ENCODE measurements at regions not wholly inside any gene's neighbourhood (a gene's known extent, or its start where the extent isn't known, plus 50 kb on each side); places are given as distances from the start of the nearest gene placed in this dataset.

DNA sequence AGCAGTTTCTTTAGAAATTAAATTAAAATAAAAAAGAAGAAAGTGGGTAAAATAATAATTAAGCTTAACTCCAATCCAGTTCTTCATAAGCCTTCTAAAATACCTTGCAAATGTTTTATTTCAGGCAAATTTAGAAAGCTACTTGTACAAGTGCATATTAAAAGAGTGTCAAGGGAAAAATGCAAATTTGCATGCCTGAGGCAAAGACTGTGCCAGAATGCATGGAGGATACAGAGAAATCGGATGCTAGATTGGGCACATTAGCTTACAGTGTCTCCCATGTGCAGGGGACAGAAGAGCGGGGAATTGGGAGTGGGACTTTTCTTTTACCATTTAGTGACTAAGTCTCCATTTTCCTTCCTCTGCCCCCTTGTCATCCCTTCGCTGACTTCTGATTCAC is 173.0 kb upstream of the NWD2 start:
- Histone ChIP-seq H3K4me1 (no peaks in the 10 kb centered on the region), H3K36me3 (no peaks in the 10 kb centered on the region), H3K27me3 (ENCODE audit: low read depth) (no peaks in the 10 kb centered on the region), H3K9me3 (no peaks in the 10 kb centered on the region), H3K27ac (no peak overlapping the region), H3K4me3 (no peak overlapping the region)
- TF ChIP-seq, protein P1, sequence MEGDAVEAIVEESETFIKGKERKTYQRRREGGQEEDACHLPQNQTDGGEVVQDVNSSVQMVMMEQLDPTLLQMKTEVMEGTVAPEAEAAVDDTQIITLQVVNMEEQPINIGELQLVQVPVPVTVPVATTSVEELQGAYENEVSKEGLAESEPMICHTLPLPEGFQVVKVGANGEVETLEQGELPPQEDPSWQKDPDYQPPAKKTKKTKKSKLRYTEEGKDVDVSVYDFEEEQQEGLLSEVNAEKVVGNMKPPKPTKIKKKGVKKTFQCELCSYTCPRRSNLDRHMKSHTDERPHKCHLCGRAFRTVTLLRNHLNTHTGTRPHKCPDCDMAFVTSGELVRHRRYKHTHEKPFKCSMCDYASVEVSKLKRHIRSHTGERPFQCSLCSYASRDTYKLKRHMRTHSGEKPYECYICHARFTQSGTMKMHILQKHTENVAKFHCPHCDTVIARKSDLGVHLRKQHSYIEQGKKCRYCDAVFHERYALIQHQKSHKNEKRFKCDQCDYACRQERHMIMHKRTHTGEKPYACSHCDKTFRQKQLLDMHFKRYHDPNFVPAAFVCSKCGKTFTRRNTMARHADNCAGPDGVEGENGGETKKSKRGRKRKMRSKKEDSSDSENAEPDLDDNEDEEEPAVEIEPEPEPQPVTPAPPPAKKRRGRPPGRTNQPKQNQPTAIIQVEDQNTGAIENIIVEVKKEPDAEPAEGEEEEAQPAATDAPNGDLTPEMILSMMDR (IDR thresholded peaks at IDR 0.05) = no peak
- intact Hi-C loops (cut with DNase I) = no loop called here
- DNase-seq (no peak), ATAC-seq (no peak)

DNA sequence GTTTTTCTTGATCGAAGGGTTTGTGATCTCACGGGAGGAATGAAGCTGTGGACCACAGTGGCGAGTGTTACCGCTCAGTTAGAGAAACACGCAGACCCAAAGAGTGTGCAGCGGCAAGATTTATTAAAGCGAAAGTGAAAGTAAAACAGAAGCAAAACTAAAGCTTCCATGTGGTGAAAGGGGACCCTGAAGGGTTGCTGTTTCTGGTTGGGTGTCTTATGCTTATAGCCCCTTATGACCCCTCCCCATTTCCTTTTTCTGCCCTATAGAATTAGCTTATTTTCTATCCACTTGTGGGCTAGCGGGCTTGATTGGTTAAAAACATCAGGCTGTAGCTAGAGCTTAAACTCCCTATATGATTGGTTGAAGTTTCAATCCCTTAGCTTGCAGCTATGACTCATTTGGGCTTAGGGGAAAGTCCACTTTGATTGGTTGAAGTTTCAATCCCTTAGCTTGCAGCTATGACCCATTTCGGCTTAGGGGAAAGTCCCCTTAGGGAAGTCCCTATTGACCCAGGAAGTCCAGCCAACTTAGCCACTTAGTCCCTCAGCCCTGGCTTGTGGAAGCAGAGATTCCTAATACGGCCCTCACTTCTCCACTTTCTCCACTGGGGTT is 171.2 kb upstream of the NWD2 start:
- TF ChIP-seq, protein P1 (IDR thresholded peaks at IDR 0.05) = no peak
- ATAC-seq (no peak), DNase-seq (no peak)
- Histone ChIP-seq H3K36me3 (no peaks in the 10 kb centered on the region), H3K27ac (no peak overlapping the region), H3K27me3 (ENCODE audit: low read depth) (no peaks in the 10 kb centered on the region), H3K9me3 (no peaks in the 10 kb centered on the region), H3K4me3 (no peak overlapping the region), H3K4me1 (no peaks in the 10 kb centered on the region)
- intact Hi-C loops (cut with DNase I) = no loop called here

DNA sequence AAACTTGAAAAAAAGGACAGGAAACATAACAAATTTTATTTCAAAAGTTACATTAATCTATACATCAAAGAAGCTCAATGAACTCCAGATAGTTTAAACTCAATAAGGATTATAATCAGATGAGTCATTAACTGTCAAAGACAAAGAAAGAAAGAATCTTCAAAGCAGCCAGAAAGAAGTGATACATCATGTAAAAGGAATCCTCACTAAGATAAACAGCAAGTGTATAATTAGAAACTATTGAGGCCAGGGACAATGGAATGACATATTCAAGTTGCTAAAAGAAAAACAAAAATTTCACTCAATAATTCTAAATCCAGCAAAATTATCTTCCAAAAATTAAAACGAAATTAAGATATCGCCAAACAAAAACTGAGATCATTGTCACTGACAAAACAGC is 161.6 kb upstream of the NWD2 start:
- TF ChIP-seq, protein P1 (IDR thresholded peaks at IDR 0.05) = no peak
- Histone ChIP-seq H3K27me3 (ENCODE audit: low read depth) (no peaks in the 10 kb centered on the region), H3K36me3 (no peaks in the 10 kb centered on the region), H3K4me3 (no peak overlapping the region), H3K9me3 (peaks cover 6% of the 10 kb centered on the region), H3K4me1 (no peaks in the 10 kb centered on the region), H3K27ac (no peak overlapping the region)
- no peak for ATAC-seq
- intact Hi-C loops (cut with DNase I) = no loop called here
- no peak for DNase-seq

DNA sequence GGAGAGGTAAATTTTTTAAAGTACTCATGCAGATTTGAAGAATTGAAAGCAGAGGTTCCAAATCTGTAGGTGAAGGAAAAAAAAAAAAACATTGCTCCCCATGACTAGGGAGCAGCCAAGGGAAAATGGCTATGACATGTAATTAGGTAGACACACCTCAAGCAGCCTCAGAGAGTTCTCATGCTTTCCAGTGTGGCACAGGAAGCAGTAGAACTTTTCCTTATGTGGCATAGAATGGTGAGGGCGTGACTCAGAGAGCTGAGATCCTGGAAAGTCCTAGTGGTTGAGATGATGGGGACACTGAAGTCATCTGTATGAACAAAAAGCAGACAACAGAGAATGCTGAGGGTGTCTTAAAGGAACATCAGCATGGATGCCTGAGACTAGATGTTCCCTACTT is 148.6 kb upstream of the NWD2 start:
- Histone ChIP-seq H3K36me3 (no peaks in the 10 kb centered on the region), H3K4me3 (no peak overlapping the region), H3K27ac (no peak overlapping the region), H3K9me3 (no peaks in the 10 kb centered on the region), H3K4me1 (no peaks in the 10 kb centered on the region), H3K27me3 (ENCODE audit: low read depth) (no peaks in the 10 kb centered on the region)
- TF ChIP-seq, protein P1 (IDR thresholded peaks at IDR 0.05) = no peak
- DNase-seq (no peak), ATAC-seq (no peak)
- intact Hi-C loops (cut with DNase I) = no loop called here

DNA sequence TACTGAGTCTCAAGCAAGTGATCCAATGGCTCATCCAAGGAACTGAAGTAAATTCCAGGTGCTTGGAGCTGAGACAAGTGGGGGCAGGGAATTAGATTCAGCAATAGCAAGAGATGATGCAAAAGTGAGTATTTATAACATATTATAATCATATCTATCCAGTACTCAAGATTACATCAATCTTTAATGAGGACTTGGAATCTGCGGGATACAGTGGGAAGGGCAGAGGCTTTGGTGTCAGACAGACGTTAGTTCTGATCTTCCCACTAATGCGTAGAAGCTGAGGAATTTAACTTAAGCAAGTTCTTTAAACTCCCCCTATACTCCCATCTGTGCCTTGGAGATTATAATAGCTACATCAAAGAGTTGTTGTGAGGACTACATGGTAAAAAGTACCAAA is 143.4 kb upstream of the NWD2 start:
- intact Hi-C loops (cut with DNase I) = no loop called here
- no peaks in the 10 kb centered on the region for H3K36me3 ChIP-seq
- no peak overlapping the region for H3K4me3 ChIP-seq
- no peaks in the 10 kb centered on the region for H3K4me1 ChIP-seq
- no peak for ATAC-seq
- DNase-seq = no peak
- H3K27me3 ChIP-seq (ENCODE audit: low read depth) = no peaks in the 10 kb centered on the region
- TF ChIP-seq, protein P1 (IDR thresholded peaks at IDR 0.05) = no peak
- no peak overlapping the region for H3K27ac ChIP-seq
- H3K9me3 ChIP-seq = no peaks in the 10 kb centered on the region

DNA sequence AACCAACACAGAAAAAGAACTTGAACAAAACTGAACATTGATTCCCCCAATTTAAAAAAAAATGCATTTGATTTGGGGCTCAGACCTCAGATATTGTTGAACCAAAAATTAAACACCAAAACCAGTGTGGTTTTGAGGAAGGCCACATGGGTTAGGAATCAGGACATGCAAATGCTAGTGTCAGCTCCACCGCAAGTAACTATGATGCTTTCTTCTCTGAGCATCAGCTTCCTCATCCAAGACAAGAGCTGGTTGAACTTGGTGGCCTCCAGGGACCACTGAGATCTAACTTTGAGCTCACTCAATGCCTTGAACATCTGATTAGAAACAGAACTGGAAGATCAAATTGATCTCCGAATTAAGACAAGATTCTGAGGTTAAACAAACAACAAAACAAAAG is 142.9 kb upstream of the NWD2 start:
- Histone ChIP-seq H3K36me3 (no peaks in the 10 kb centered on the region), H3K27me3 (ENCODE audit: low read depth) (no peaks in the 10 kb centered on the region), H3K4me3 (no peak overlapping the region), H3K27ac (no peak overlapping the region), H3K9me3 (no peaks in the 10 kb centered on the region), H3K4me1 (no peaks in the 10 kb centered on the region)
- no peak for ATAC-seq
- TF ChIP-seq, protein P1 (IDR thresholded peaks at IDR 0.05) = no peak
- intact Hi-C loops (cut with DNase I) = no loop called here
- DNase-seq = no peak

Measured in lower lobe of right lung (tissue), 2 donors.